T-helper 1 cell treated with Interleukin-12 subunit alpha and Interleukin-12 subunit beta and Interleukin-4 antibody, amounts not matched to agents 30 μg/mL and 1 μg/mL, for 36 hours (primary cell): ENCODE measurements at regions not wholly inside any gene's neighbourhood (a gene's known extent, or its start where the extent isn't known, plus 50 kb on each side); places are given as distances from the start of the nearest gene placed in this dataset.
"Not testable (repeated sequence)": the region's sequence is repeated elsewhere in the genome, so short reads cannot be mapped to it uniquely, and the experiment has no call there.

Experiments used
- H3K27ac Mint-ChIP-seq: one replicate; pipeline ENCODE4 v1.8.0; 2021; ENCODE audit warnings: mild to moderate bottlenecking, mixed read lengths
- H3K27me3 Mint-ChIP-seq: one replicate; pipeline ENCODE4 v1.8.0; 2021; ENCODE audit warnings: low read depth, mixed read lengths
- H3K36me3 Mint-ChIP-seq: one replicate; pipeline ENCODE4 v1.8.0; 2021; ENCODE audit warnings: low read depth, mixed read lengths
- H3K4me1 Mint-ChIP-seq: one replicate; pipeline ENCODE4 v1.8.0; 2021; ENCODE audit warnings: low read depth, mixed read lengths
- H3K4me3 Mint-ChIP-seq: one replicate; pipeline ENCODE4 v1.8.0; 2021; ENCODE audit warnings: mild to moderate bottlenecking, moderate library complexity, mixed read lengths
- H3K9me3 Mint-ChIP-seq: one replicate; pipeline ENCODE4 v1.8.0; 2021; ENCODE audit warnings: mixed read lengths

DNA sequence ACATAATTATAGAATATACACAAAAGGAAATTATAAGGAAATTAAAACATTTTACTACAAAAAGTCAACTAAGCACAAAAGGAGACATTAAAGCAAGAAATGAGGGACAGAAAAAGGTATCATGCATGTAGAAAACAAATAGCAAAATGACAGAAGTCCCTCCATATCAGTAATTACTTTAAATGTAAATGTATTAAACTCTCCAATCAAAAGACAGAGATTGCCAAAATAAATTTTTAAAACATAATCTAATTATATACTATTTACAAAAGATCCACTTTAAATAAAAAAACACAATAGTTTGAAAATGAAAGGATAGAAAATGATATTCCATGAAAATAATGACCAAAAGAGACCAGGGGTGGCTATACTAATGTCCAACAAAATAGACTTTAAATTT, 123.7 kb downstream of the MEX3B start:
- H3K4me1 Mint-ChIP-seq: no peaks in the 10 kb centered on the region
- no peak overlapping the region for H3K4me3 Mint-ChIP-seq
- peaks cover 9% of the 10 kb centered on the region for H3K9me3 Mint-ChIP-seq
- H3K27ac Mint-ChIP-seq: no peak overlapping the region
- no peaks in the 10 kb centered on the region for H3K36me3 Mint-ChIP-seq
- peaks cover 7% of the 10 kb centered on the region for H3K27me3 Mint-ChIP-seq

DNA sequence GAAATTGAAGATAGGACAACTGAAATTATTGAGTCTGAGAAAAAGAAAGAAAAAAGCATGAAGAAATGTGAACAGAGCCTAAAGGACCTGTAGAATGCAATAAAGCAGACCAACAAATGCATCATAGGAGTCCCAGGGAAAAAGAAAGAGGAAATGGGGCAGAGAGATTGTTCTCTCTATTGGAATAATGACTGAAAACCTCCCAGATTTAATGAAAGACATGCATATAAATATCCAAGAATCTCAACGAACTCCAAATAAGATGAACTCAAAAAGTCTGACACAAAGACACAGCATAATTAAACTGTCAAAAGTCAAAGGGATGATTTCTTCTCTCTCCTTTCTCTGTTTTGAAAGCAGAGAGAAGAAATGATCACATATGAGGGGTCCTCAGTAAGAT, 124.7 kb downstream of the MEX3B start:
- Mint-ChIP-seq H3K4me3 (no peak overlapping the region), H3K27ac (no peak overlapping the region), H3K9me3 (peaks cover 14% of the 10 kb centered on the region), H3K36me3 (no peaks in the 10 kb centered on the region), H3K4me1 (no peaks in the 10 kb centered on the region), H3K27me3 (peaks cover 4% of the 10 kb centered on the region)

DNA sequence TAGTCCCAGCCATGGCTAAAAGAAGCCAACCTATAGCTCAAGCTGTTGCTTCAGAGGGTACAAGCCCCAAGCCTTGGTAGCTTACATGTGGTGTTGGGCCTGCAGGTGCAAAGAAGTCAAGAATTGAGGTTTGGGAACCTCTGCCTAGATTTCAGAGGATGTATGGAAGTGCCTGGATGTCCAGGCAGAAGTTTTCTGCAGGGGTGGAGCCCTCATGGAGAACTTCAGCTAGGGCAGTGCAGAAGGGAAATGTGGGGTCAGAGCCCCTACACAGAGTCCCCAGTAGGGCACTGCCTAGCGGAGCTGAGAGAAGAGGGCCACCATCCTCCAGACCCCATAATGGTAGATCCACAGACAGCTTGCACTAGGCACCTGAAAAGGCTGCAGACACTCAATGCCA, 127.1 kb downstream of the MEX3B start:
- not testable (repeated sequence) for H3K27ac Mint-ChIP-seq, H3K4me1 Mint-ChIP-seq, H3K4me3 Mint-ChIP-seq, H3K36me3 Mint-ChIP-seq, H3K27me3 Mint-ChIP-seq
- H3K9me3 Mint-ChIP-seq: peaks cover 14% of the 10 kb centered on the region

DNA sequence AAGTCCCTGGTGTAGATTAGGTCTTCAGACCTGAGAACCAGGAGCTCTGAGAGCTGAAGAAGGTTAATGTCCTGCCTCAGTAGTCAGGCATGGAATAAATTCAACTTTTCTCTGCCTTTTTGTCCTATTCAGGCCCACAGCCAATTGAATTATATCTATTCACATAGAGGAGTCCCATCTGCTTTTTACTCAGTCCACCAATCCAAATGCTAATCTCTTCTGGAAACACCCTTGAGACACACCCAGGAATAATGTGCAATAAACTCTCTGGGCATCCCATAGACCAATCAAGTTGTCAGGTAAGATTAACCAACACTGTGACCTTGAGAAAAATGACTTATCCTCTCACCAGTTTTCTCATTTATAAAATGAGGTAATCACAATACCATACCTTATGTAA, 129.4 kb downstream of the MEX3B start:
- Mint-ChIP-seq H3K36me3 (no peaks in the 10 kb centered on the region), H3K9me3 (peaks cover 14% of the 10 kb centered on the region), H3K4me1 (no peaks in the 10 kb centered on the region), H3K27ac (no peak overlapping the region), H3K27me3 (peaks cover 4% of the 10 kb centered on the region), H3K4me3 (no peak overlapping the region)

DNA sequence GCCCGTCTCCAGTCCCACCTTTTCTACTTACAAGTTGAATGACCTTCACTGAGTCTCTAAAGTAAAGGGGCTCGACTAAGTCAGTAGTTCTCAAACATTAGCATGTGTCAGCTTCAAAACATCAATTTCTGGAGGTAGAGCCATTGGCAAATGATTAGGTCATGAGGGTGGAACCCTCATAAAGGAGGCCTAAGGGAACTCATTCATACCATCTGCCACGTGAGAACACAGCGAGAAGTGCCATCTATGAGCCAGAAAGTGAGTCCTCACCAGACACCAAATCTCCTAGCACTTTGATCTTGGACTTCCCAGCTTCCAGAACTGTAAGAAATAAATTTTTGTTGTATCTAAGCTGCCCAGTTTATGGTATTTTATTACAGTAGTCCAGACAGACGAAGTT, 129.8 kb downstream of the MEX3B start:
- no peaks in the 10 kb centered on the region for H3K4me1 Mint-ChIP-seq
- H3K27me3 Mint-ChIP-seq: peaks cover 4% of the 10 kb centered on the region
- H3K36me3 Mint-ChIP-seq: no peaks in the 10 kb centered on the region
- H3K27ac Mint-ChIP-seq: no peak overlapping the region
- no peak overlapping the region for H3K4me3 Mint-ChIP-seq
- peaks cover 14% of the 10 kb centered on the region for H3K9me3 Mint-ChIP-seq

DNA sequence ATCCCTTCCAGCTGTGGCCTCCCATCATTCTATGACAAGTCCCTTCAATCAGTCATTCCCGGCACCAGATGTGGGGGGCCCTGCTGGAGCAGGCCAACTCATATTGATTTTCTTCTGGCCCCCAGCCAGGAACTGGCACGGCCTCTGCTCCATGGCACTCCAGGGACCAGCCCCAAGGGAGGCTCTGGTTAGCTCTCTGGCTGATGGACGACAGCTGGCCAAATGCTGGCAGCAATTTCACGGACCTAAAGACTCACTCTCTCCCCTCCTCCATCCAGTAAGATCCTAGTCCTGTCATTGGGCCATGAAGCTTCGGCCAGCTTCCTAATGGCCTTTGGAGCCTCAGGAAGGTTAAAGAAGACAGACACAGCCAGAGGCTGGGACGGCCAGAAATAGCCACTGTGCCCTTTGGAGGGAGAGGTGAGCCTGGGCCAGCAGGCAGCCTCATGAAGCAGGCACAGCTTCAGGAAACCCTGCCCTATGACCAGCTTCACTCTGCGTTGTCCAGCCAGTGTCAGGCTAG, 131.0 kb downstream of the MEX3B start:
- Mint-ChIP-seq H3K9me3 (peaks cover 14% of the 10 kb centered on the region), H3K4me3 (no peak overlapping the region)

DNA sequence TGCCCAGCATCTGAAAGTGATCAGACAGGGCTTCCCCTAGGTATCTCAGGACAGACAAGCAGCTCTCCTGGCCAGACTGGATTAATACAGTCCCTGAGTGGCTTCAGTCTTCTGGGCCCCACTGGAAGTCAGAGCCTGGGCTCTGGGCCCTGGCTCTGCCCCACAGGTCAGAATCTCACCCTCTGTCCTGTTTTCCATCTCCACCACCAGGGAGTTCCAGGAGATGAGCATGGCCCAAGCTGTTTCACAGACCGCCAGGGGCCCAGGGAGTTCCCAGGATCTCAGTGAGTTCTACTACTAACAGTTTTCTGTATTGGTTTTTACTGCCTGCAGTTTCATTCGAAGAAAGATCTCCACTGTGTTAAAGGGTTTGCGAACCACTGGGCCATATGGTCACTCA, 131.5 kb downstream of the MEX3B start:
- H3K4me3 Mint-ChIP-seq: no peak overlapping the region
- H3K27me3 Mint-ChIP-seq: no peaks in the 10 kb centered on the region
- H3K9me3 Mint-ChIP-seq: peaks cover 14% of the 10 kb centered on the region
- H3K36me3 Mint-ChIP-seq: no peaks in the 10 kb centered on the region
- H3K4me1 Mint-ChIP-seq: no peaks in the 10 kb centered on the region
- H3K27ac Mint-ChIP-seq: no peak overlapping the region

More for the DNA sequence above, 131.0 kb downstream of the MEX3B start:
- Mint-ChIP-seq H3K36me3 (no peaks in the 10 kb centered on the region), H3K4me1 (no peaks in the 10 kb centered on the region), H3K27ac (no peak overlapping the region), H3K27me3 (no peaks in the 10 kb centered on the region)

DNA sequence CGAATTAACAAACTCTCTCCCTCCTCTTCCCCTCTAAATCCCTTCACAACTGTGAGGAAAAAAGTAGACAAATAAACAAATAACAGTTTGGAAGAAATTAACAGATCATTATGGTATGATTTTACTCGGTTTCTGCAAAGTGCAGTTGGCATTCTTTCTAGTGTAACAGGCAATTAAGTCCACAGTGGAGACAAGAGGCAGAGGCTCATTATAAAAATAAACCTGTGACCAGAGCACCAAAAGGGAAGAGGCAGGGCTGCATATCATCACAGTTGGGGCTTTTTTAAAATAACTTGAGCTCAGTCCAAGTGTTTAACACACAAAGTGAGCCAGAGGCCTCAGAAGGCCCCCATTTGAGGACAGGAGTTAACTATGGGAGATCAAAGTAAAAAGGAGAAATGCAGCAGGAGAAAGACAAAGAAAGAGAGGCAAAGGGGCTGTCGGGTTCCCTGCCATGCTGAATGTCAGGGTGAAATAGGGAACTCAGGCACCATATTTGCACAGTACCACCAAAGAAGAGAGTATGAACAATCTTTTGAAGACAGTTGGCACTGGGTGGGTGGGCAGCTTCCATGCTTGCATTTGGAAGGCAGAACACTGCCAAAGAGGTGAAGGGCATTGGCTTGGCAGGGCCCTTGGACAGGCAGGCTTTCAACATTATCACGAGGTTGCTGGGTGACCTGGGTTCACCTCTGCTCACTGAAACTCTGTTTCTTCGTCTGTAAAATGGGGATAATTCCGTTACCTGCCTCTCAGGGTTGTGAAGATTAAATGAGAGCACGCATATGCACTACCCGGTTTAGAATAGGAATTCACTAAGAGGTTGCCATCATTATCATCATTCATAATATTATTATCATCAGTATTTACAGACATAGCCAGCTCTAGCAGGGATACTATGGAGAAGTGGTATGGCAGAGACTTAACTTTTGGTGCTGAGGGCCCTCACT, 134.5 kb downstream of the MEX3B start:
- Mint-ChIP-seq H3K36me3 (no peaks in the 10 kb centered on the region), H3K4me3 (no peak overlapping the region), H3K9me3 (no peaks in the 10 kb centered on the region), H3K4me1 (no peaks in the 10 kb centered on the region), H3K27me3 (no peaks in the 10 kb centered on the region), H3K27ac (no peak overlapping the region)

DNA sequence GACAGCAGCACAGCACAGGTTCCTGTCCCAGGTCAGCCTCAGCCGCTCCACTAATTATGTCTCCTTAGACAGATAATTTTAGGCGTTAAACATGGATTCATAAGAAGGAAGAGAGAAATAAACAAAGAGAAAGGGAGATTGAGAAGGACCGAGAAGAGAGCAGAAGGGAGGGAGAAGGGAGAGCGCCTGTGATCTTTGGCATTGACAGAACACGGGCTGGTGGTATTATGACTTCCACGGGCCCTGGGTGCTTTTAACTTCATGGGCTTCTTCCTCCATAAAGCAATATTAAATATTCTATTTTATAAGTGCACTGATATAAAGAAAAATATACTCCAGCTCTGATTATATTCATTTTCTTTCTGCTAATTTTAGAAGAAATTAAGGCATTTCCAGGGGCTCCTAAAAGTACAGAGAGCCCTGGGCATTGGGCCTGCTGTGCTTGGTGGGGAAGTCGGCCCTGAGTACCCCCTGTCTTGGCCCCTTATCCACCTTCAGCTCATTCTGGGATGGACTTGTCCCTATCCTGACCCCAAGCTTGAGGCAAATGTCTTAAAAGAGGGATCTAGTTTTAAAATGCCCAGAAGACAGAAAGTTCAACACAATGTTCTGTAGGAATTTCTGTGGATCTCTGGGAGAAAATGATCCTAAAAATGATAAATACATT, 135.3 kb downstream of the MEX3B start:
- Mint-ChIP-seq H3K4me1 (no peaks in the 10 kb centered on the region), H3K36me3 (no peaks in the 10 kb centered on the region), H3K27me3 (no peaks in the 10 kb centered on the region), H3K27ac (no peak overlapping the region), H3K4me3 (no peak overlapping the region), H3K9me3 (no peaks in the 10 kb centered on the region)

DNA sequence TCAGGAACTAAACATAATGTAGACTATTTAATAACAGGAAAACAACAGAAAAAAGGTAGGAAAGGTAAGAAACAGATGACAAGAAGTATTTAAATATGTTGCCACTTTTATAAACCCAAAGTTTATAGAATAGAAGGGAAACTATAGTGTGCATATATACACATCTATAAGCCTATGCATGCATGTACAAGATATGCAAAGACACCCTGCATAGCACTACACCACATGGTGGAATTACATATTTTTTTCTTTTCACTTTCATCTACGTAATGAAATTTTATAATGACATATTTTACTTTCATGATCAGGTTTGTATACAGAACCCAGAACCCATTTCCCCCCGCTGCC, 136.8 kb downstream of the MEX3B start:
- Mint-ChIP-seq H3K36me3 (no peaks in the 10 kb centered on the region), H3K4me1 (no peaks in the 10 kb centered on the region), H3K4me3 (no peak overlapping the region), H3K27me3 (no peaks in the 10 kb centered on the region), H3K27ac (no peak overlapping the region), H3K9me3 (no peaks in the 10 kb centered on the region)

DNA sequence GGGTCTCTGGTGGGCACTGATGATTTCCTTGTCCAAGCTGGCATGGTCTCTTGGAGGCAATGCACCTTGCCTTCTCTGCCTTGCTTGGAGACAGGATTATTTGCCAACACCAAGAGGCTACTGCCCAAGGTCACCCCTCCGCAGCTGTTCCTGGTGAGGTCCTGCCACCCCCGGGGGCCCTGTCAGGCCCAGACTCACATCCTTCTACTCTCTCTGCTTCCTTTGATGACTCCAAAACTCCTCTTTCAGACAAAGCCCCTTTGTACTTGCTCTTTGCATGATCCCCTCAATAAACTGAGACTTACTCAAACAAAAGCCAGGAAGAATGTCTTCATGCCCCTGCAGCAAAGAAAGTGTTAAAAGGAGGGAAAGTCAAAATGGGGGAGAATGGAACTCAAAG, 137.7 kb downstream of the MEX3B start:
- Mint-ChIP-seq H3K9me3 (no peaks in the 10 kb centered on the region), H3K27ac (no peak overlapping the region), H3K36me3 (no peaks in the 10 kb centered on the region), H3K4me1 (no peaks in the 10 kb centered on the region), H3K27me3 (no peaks in the 10 kb centered on the region), H3K4me3 (no peak overlapping the region)

DNA sequence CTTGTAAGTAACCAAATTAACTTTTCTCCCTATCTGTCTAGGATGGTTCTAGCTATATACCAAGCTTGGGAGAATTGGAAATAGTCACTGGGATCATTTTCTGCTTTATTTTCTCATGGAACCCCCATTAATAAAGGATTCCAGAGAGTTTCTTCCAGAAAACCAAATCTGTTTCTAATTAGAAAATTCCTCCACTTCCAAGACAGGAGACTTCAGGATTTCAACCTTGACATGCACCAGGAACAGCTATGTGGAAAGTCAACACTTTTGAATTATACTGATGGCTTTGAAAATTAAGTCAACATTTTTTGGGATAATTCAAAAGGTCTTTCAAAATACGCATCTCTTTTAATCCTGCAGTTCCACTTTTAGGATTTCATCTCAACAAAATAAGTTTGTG, 138.3 kb downstream of the MEX3B start:
- H3K4me3 Mint-ChIP-seq: no peak overlapping the region
- no peaks in the 10 kb centered on the region for H3K9me3 Mint-ChIP-seq
- no peaks in the 10 kb centered on the region for H3K36me3 Mint-ChIP-seq
- no peaks in the 10 kb centered on the region for H3K4me1 Mint-ChIP-seq
- no peak overlapping the region for H3K27ac Mint-ChIP-seq
- H3K27me3 Mint-ChIP-seq: no peaks in the 10 kb centered on the region

DNA sequence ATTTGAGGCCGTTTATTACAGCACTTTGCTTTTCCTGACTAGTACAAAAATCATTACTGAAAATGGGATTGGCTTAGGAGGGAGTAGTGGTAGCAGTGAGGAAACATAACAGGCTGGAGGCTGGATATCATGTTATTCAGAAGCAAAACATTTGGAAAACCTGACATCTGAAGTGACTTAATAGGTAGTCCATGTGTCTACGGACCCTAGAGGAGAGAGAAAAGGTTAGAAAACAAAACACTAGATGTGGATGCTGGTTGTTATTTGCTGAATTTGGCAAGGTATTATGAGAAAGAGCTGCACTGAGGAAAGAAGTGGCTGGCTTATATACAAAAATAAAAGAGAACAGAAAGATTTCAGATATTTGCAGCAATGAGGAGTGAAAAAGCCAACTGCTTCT, 139.9 kb downstream of the MEX3B start:
- H3K9me3 Mint-ChIP-seq: no peaks in the 10 kb centered on the region
- no peak overlapping the region for H3K4me3 Mint-ChIP-seq
- H3K27me3 Mint-ChIP-seq: no peaks in the 10 kb centered on the region
- H3K27ac Mint-ChIP-seq: no peak overlapping the region
- no peaks in the 10 kb centered on the region for H3K36me3 Mint-ChIP-seq
- H3K4me1 Mint-ChIP-seq: no peaks in the 10 kb centered on the region

DNA sequence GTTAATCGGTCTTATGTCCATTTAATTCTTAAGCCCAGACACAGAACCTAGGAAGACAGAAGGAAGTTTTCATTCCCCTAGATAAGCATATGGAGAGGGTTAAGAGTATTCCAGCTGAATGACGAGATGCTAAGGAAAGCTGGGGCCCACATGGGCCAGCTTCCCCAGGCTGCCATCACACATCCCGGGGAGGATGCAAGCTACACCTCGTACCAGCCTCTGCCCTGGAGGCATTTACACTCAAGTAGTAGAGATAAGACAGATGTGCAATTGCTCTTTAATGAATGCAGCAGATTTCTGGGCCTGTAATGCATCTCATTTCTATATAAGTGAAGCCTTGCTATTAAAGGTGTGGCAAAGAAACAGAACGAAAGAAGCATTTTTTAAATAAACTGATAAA, 144.5 kb downstream of the MEX3B start:
- no peaks in the 10 kb centered on the region for H3K4me1 Mint-ChIP-seq
- H3K36me3 Mint-ChIP-seq: no peaks in the 10 kb centered on the region
- H3K27ac Mint-ChIP-seq: no peak overlapping the region
- no peaks in the 10 kb centered on the region for H3K9me3 Mint-ChIP-seq
- H3K27me3 Mint-ChIP-seq: no peaks in the 10 kb centered on the region
- H3K4me3 Mint-ChIP-seq: no peak overlapping the region

DNA sequence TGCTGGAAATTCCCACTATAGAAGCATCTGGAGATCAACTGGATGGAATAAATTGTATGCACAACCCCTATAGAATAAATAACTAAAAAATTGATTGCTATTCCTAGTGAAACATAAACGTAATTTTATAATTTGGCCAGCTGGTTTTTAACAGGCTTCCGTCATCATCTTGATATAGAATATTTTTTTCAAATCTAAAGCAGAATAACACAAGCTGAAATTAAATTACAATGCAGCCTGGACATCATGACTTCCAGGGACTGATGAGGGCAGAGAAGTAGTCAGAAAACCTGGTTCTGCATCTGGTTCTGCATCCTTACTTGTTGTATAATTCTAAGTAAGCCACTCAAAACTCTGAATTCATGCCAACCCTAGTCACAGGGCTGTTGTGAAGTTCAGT, 146.1 kb downstream of the MEX3B start:
- Mint-ChIP-seq H3K4me1 (no peaks in the 10 kb centered on the region), H3K36me3 (no peaks in the 10 kb centered on the region), H3K4me3 (no peak overlapping the region), H3K27me3 (no peaks in the 10 kb centered on the region), H3K27ac (no peak overlapping the region), H3K9me3 (no peaks in the 10 kb centered on the region)
